HG02623 (cell line): ENCODE measurements at regions not wholly inside any gene's neighbourhood (a gene's known extent, or its start where the extent isn't known, plus 50 kb on each side); places are given as distances from the start of the nearest gene placed in this dataset.
"Not testable (repeated sequence)": the region's sequence is repeated elsewhere in the genome, so short reads cannot be mapped to it uniquely, and the experiment has no call there.

Experiments used
- ATAC-seq: cut with Tn5 transposase; IDR thresholded peaks from one replicate; pipeline ENCODE4 v1.9.1; 2021; ENCODE audit warnings: moderate library complexity; ENCODE audit not compliant: unreplicated experiment

DNA sequence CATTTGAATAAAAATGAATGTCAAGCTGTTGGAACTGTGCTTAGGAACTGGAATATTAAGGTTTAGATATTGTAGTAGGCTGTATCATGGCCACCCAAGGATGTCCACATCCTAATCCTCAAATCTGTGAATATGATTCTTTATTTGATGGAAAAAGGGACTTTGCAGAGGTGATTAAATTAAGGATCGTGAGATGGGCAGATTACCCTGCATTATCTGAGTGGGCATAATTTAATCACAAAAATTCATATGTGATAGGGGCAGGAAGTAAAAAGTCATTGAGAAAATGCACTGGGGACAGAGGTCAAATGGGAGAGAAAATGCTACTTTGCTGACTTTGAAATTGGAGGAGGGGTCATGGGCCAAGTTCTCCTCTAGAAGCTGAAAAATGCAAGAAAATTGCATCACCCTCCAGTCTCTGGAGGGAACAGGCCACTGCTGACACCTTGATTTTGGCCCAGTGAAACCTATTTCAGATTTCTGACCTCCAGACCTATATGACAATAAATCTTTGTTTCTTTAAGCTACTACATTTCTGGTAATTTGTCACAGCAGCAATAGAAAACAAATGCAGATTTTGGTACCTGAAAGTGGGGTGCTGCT is 521.4 kb downstream of the PCDH7 start:
- no peak for ATAC-seq

- ATAC-seq: no peak
Measured at GRCh38 chr4:31246856-31247255, 526.7 kb downstream of the PCDH7 start.

DNA sequence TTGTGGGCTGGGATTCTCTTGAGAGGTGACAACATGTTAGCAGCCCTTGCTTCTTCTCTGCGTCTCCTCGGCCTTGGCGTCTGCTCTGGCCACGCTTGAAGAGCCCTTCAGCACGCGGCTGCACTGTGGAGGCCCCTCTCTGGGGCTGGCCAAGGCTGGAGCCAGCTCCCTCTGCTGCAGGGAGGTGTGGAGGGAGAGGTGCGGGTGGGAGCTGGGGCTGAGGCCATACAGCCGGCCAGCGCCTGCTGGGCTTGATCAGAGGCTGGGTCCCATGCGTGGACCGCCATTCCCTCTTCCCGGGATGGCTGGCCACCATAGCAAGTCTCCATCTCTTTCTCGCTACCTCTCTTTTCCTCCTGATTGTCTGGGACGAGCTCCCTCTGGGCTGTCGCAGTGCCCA is 539.0 kb downstream of the PCDH7 start:
- no peak for ATAC-seq

GRCh38 chr4:31261632-31262031 is 541.5 kb downstream of the PCDH7 start:
- no peak for ATAC-seq

DNA sequence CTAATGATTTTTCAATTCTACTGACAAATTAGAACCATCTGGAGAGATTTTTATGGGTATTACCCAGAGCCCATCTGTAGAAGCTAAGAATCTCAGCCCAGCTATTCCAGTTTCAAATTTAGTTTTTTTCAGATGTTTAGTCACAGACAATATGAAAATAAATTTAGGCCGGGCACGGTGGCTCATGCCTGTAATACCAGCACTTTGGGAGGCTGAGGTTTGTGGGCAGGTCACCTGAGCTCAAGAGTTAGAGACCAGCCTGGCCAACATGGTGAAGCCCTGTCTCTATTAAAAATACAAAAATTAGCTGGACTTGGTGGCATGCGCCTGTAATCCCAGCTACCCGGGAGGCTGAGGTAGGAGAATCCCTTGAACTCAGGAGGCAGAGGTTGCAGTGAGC is 545.9 kb downstream of the PCDH7 start:
- ATAC-seq: not testable (repeated sequence)

GRCh38 chr4:31272331-31273061 is 552.3 kb downstream of the PCDH7 start:
- ATAC-seq: no peak

- ATAC-seq: no peak
Measured at GRCh38 chr4:31275906-31276305, 555.7 kb downstream of the PCDH7 start.

DNA sequence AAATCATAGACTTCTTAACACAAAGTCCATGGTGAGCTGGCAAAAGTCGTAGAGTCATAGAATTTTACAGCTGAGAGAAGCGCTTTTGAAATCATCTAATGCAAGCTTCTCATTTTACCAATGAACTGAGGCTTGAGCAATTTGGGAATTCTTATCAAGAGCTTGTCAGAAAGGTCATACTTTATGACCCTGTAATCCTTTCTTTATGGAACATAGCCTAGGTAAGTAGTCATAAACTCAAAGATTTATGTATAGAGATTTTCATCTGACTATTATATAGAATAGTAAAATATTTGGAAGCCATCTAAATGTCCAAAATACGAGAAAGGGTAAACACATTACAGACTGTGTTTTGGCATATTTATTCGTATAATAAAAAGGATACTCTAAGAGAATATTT is 563.5 kb downstream of the PCDH7 start:
- no peak for ATAC-seq

- ATAC-seq: peak; percentile 41
Measured at GRCh38 chr4:31290836-31291235, 570.7 kb downstream of the PCDH7 start.

DNA sequence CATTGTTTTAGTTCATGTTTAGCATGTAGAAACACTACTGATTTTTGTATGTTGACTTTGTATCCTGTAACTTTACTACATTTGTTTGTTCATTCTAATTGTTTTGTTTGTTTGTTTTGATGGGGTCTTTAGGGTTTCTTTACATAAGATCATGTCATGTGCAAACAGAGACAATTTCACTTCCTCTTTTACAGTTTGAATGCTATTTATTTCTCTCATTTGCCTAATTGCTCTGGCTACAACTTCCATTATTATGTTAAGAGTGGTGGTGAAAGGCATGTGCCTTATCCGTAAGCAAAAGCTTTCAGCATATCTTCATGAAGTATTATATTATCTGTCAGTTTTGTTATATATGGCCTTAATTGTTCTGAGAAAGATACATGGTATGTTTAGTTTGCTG is 571.1 kb downstream of the PCDH7 start:
- ATAC-seq: peak; percentile 96

- no peak for ATAC-seq
Measured at GRCh38 chr4:31294655-31295480, 574.7 kb downstream of the PCDH7 start.

DNA sequence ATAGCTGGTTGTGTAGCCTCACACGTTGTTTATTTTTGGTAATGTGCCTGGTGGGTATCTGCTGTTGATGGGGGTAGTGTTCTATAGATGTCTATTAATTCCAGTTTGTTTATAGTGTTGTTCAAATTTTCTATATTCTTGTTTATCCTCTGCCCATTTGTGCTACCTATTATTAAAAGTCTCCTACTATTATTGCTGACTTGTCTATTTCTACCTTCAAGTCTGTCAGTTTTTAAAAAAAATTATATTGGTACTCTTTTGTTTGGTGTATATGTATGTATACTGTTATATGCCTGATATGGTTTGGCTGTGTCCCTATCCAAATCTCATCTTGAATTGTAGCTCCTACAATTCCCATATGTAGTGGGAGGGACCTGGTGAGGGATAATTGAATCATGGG is 578.6 kb downstream of the PCDH7 start:
- no peak for ATAC-seq

DNA sequence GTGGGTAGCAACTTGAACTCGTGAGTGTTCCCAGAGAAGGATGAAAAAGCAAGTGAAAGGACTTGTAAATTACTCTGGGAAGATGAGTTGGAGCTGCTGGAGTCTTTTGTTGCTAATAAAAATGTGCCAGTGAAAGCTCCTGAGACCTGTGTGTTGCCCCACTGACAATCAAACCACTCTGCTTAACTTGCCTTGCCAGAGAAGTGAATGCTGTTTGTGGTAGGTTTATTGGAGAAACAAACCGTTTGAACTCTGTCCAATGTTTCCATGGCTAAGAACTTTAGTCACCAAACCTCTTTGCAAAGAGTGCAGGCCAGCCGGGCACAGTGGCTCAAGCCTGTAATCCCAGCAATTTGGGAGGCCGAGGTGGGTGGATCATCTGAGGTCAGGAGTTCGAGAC is 586.9 kb downstream of the PCDH7 start:
- ATAC-seq: no peak

DNA sequence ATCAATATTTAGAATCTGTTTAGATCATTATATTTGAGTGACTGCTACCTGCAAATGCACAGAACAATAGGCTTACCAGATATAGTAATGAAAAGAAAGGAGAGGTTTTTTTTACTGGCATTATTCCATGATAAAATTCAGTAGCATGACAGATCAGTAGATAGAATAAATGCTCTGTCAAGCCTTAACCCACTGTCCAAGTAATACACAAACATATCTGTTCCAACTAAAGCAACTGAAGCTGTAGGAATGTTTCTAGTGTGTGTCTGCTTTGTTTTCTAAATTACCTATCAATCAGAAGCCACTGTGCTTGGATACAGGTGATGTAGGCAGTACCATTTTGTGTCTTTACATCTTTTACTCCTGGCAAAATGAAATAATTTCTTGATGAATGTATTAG is 604.6 kb downstream of the PCDH7 start:
- ATAC-seq: no peak

GRCh38 chr4:31325300-31325699 is 605.1 kb downstream of the PCDH7 start:
- no peak for ATAC-seq

- no peak for ATAC-seq
Measured at GRCh38 chr4:31327031-31327430, 606.9 kb downstream of the PCDH7 start.

- no peak for ATAC-seq
Measured at GRCh38 chr4:31328932-31329331, 608.8 kb downstream of the PCDH7 start.

DNA sequence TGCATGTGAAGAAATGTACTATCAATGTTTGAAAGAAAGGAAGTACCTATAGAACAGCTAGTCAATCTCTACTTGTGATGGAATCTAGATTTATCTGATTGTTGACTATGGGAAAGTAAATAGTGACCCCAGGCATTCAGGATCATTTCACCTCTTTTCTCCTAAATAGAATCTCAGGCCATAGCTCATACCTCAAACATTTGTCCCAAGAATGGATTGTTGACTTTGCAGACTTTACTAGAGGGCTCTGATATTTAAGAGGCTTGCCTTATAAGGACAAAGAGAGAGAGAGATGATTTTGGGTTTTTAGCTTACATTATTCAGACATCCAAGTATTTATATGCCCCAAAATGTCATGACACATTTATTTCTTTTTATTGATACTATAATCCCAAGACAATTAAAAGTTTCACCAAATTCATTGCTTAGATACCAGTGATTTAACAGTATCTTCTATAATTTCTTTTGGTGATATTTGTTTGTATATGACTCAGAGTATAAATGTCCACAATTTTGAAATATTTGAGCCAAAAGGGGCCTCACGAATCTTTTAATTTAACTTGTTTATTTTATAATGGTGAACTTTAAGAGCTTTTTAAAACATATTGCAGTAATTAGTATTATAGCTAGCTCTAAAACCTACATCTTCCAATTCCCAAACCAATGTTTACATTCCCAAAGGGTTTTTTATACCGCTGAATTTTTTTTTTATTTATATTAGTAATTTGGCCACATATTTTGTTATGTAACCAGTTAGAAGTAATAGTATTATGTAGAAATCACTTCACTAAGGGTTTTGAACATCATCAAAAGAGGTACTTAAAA is 614.1 kb downstream of the PCDH7 start:
- no peak for ATAC-seq

DNA sequence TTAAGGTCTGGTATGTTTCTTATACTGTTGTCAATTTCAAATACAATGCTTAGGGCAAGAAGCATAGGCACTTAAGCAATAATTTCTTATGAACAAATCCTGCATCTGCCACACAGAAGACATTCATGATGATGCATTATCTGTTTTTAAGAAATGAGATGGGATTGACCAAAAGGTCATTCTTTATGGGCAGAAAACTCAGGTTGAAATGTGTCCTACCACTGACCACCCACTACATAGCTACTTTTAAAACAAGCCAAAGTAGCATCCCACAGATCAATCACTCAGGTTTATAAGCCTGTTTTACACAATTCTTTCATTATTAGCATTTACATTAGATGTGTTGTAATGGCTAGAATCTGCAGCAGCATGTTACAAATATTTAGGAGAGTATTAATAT is 617.8 kb downstream of the PCDH7 start:
- no peak for ATAC-seq

DNA sequence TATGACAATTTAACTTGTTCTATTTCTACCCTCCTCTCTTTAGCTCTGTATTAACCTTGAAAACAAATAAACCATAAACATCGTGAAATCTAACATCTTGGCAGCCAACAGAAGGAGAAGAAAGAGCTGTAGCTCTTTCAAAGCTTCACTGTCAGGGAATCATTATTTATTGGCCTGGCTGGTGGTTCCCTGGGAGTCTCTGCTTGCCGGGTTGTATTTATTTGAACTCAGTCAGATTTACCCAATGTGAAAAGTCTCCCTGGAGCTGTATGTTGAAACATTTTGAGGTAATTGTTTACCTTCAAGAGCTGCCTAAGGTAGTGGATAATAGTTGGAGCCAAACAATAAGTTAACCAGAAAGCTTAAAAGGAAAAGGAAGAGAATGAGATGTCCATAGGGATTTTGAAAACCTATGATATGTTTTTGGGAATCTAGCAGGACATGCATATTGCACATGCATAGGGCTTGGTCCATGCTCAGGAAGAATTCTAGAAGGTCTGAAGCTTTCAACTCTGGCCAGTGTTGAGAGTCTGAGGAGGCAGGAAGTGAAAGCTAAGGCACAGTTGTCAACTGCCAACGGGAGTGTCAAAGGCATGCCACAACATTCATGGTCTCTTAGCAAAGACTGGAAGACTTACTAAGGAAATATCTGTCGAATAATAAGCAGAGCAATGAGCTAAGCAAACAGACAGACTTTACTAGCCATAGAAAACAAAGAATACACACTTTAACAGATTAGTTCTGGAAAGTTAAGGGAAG is 621.6 kb downstream of the PCDH7 start:
- no peak for ATAC-seq
